Natural killer cell (primary cell): ENCODE measurements at regions not wholly inside any gene's neighbourhood (a gene's known extent, or its start where the extent isn't known, plus 50 kb on each side); places are given as distances from the start of the nearest gene placed in this dataset.

Experiments
- ATAC-seq, 3 donors: fragments of 150-1000 bp in 2 of 3; fragments of 200-7000 bp in 1 of 3; cut with Tn5 transposase; 1 replicate in 1 of 3; 2 replicates in 2 of 3; pipeline ENCODE4 v1.10.0; 2021; ENCODE audit warnings: mild to moderate bottlenecking in 2 of 3, moderate library complexity in 2 of 3
- DNase-seq, 2 donors: peaks; one replicate each; pipeline versions ENCODE4 v3.0.0 to v3.0.0-alpha.2; 2013 to 2021; ENCODE audit warnings: mixed read lengths in 1 of 2
- H3K27ac ChIP-seq: one replicate; pipeline ENCODE4 v1.5.1; 2013; ENCODE audit warnings: mild to moderate bottlenecking, low read length
- H3K27me3 ChIP-seq: one replicate; pipeline ENCODE4 v1.6.1; 2013; ENCODE audit warnings: low read length; ENCODE audit not compliant: control insufficient read depth, insufficient read depth
- H3K36me3 ChIP-seq: one replicate; pipeline ENCODE4 v1.6.1; 2013; ENCODE audit warnings: low read length; ENCODE audit not compliant: control insufficient read depth, insufficient read depth
- H3K4me1 ChIP-seq: one replicate; pipeline ENCODE4 v1.6.1; 2013; ENCODE audit warnings: low read length; ENCODE audit not compliant: control insufficient read depth, insufficient read depth
- H3K4me3 ChIP-seq: one replicate; pipeline ENCODE4 v1.5.1; 2013; ENCODE audit warnings: low read length
- H3K9me3 ChIP-seq: one replicate; pipeline ENCODE4 v1.6.1; 2013; ENCODE audit warnings: low read length; ENCODE audit not compliant: control insufficient read depth, insufficient read depth
- H3K27ac Mint-ChIP-seq, 2 donors: one replicate each; pipeline ENCODE4 v1.8.0; 2022; ENCODE audit warnings: mild to moderate bottlenecking in 2 of 2, mixed read lengths in 2 of 2, moderate library complexity in 1 of 2
- H3K27me3 Mint-ChIP-seq, 2 donors: one replicate each; pipeline ENCODE4 v1.8.0; 2022; ENCODE audit warnings: low read depth in 2 of 2, mixed read lengths in 2 of 2
- H3K36me3 Mint-ChIP-seq: one replicate; pipeline ENCODE4 v1.8.0; 2022; ENCODE audit warnings: mixed read lengths
- H3K4me1 Mint-ChIP-seq, 2 donors: one replicate each; pipeline ENCODE4 v1.8.0; 2022; ENCODE audit warnings: mixed read lengths in 2 of 2
- H3K4me3 Mint-ChIP-seq: one replicate; pipeline ENCODE4 v1.8.0; 2022; ENCODE audit warnings: mild to moderate bottlenecking, moderate library complexity, mixed read lengths
- H3K9me3 Mint-ChIP-seq, 2 donors: one replicate each; pipeline ENCODE4 v1.8.0; 2022; ENCODE audit warnings: mixed read lengths in 2 of 2
- WGBS: methylation state at CpG from one replicate; pipeline ENCODE4 v1.1.7; 2013; ENCODE audit warnings: missing lambda C conversion rate; ENCODE audit not compliant: insufficient coverage; 5-methylcytosine and 5-hydroxymethylcytosine counted together
- intact Hi-C: fragments of 100-400 bp; cut with micrococcal nuclease; formaldehyde crosslinking; loops from one replicate; pipeline ENCODE4 v1.14.2; 2022
- TF ChIP-seq, protein P1 (sequence below): fragments of 200-600 bp; IDR thresholded peaks from one replicate; pipeline ENCODE4 v1.8.0; 2022; ENCODE audit warnings: antibody characterized with exemption

DNA sequence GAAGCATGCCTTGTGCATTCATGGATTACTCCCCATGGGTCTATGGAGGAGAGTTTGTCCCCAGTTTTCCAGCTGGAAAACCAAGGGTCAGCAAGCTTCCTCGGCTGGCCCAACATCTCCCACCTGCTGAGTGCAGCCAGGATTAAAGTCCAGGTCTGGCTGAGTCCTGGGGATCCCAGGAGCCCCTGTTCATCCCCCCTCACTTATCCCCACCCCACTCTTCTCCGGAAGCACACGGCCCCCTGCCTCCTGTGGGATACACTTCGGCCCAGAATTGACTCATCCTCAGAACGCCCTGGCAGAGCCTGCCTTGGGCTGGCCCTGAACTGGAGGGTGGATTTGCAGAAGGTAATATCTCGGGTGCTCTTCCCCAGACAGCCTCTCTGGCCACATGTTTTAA, 276.1 kb downstream of the NPHP4 start:
- no peak overlapping the region for H3K27ac Mint-ChIP-seq
- no peaks in the 10 kb centered on the region for H3K4me1 Mint-ChIP-seq
- H3K27me3 Mint-ChIP-seq, result peaks cover 5 to 11% of the 10 kb centered on the region in 2 donors
- Histone ChIP-seq H3K36me3 (no peaks in the 10 kb centered on the region), H3K27me3 (no peaks in the 10 kb centered on the region), H3K4me1 (no peaks in the 10 kb centered on the region), H3K9me3 (no peaks in the 10 kb centered on the region), H3K4me3 (no peak overlapping the region), H3K27ac (no peak overlapping the region)
- WGBS, result 82% methylated on average over 6 of the region's 6 CpGs
- intact Hi-C loops, result no loop called here
- TF ChIP-seq, protein P1, sequence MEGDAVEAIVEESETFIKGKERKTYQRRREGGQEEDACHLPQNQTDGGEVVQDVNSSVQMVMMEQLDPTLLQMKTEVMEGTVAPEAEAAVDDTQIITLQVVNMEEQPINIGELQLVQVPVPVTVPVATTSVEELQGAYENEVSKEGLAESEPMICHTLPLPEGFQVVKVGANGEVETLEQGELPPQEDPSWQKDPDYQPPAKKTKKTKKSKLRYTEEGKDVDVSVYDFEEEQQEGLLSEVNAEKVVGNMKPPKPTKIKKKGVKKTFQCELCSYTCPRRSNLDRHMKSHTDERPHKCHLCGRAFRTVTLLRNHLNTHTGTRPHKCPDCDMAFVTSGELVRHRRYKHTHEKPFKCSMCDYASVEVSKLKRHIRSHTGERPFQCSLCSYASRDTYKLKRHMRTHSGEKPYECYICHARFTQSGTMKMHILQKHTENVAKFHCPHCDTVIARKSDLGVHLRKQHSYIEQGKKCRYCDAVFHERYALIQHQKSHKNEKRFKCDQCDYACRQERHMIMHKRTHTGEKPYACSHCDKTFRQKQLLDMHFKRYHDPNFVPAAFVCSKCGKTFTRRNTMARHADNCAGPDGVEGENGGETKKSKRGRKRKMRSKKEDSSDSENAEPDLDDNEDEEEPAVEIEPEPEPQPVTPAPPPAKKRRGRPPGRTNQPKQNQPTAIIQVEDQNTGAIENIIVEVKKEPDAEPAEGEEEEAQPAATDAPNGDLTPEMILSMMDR, result no peak
- H3K4me3 Mint-ChIP-seq, result no peak overlapping the region
- H3K36me3 Mint-ChIP-seq, result no peaks in the 10 kb centered on the region
- DNase-seq (no peak), ATAC-seq (no peak)
- H3K9me3 Mint-ChIP-seq, result no peaks in the 10 kb centered on the region

DNA sequence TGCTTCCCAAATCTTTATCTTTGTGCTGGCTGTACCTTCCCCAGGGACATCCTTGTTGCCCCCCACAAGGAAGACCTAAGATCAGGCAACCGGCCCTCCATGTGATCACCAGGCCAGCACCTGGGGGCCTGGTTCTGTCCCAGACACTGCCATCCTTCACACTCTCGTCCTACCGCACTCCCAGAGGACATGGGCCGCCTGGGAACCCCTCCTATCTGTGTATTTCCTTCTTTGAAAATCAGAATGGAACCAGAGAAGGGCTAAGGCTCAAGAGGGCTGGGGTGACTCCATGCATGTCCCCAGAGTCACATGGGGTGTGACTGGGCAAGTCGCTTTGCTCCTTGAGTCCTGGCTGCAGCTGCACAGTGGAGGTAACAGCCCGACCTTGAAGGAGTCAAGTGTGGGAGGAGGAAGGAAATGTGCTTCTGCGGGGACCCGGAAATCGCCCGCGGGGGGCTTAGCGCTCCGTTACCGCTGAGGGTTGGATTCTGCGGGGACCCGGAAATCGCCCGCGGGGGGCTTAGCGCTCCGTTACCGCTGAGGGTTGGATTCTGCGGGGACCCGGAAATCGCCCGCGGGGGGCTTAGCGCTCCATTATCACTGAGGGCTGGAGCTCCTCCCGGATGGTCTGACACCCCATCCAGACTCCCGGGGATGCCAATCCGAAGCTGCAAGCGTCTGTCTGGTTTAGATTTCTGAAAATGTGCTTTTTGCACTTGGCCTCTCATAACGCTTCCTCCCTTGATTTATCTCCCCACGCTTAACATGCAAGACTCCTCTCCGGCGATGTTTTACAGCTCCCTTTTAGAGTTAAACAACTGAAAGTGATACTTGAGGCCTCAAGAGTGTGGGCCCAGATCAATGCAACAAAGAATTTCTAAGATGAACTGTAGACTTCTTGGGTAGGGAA, 278.9 kb downstream of the NPHP4 start:
- no peaks in the 10 kb centered on the region for H3K9me3 ChIP-seq
- no peaks in the 10 kb centered on the region for H3K36me3 ChIP-seq
- 89% methylated on average over 36 of the region's 36 CpGs for WGBS
- no peaks in the 10 kb centered on the region for H3K27me3 ChIP-seq
- H3K4me1 ChIP-seq, result no peaks in the 10 kb centered on the region
- H3K9me3 Mint-ChIP-seq, result no peaks in the 10 kb centered on the region
- no peak overlapping the region for H3K4me3 ChIP-seq
- H3K27me3 Mint-ChIP-seq, result peaks cover 5 to 11% of the 10 kb centered on the region in 2 donors
- TF ChIP-seq, protein P1, result no peak
- no peaks in the 10 kb centered on the region for H3K36me3 Mint-ChIP-seq
- DNase-seq (no peak), ATAC-seq (no peak)
- no peak overlapping the region for H3K4me3 Mint-ChIP-seq
- intact Hi-C loops, result no loop called here
- H3K27ac Mint-ChIP-seq, result no peak overlapping the region
- no peaks in the 10 kb centered on the region for H3K4me1 Mint-ChIP-seq
- H3K27ac ChIP-seq, result no peak overlapping the region

DNA sequence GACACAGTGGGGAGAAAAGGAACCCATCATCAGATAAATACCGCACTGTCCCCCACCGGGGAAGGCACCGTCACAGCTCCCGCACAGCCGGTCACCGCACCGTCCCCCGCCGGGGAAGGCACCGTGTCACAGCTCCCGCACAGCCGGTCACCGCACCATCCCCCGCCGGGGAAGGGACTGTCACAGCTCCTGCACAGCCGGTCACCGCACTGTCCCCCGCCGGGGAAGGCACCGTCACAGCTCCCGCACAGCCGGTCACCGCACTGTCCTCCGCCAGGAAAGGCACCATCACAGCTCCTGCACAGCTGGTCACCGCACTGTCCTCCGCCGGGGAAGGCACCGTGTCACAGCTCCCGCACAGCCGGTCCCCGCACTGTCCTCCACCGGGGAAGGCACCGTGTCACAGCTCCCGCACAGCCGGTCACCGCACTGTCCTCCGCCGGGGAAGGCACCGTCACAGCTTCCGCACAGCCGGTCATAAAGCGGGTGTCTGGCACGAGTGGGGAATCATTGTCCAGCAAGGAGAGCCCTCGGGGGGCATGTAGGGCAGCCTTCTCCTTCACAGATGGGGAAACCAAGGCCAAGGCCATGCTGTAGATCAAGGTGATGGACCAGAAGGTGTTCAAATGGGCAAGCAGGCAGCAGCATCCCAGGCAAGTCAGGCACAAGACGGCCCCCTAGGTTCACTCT, 280.1 kb downstream of the NPHP4 start:
- H3K27ac Mint-ChIP-seq, result no peak overlapping the region
- H3K4me3 Mint-ChIP-seq, result no peak overlapping the region
- 96% methylated on average over 45 of the region's 45 CpGs for WGBS
- H3K27me3 Mint-ChIP-seq, result peaks cover 5 to 11% of the 10 kb centered on the region in 2 donors
- H3K36me3 Mint-ChIP-seq, result no peaks in the 10 kb centered on the region
- H3K4me1 Mint-ChIP-seq, result no peaks in the 10 kb centered on the region
- Histone ChIP-seq H3K36me3 (no peaks in the 10 kb centered on the region), H3K4me1 (no peaks in the 10 kb centered on the region), H3K27me3 (no peaks in the 10 kb centered on the region), H3K9me3 (no peaks in the 10 kb centered on the region), H3K4me3 (no peak overlapping the region), H3K27ac (no peak overlapping the region)
- DNase-seq (peak in 1 of 2 donors; percentile 1), ATAC-seq (no peak)
- intact Hi-C loops, result no loop called here
- H3K9me3 Mint-ChIP-seq, result no peaks in the 10 kb centered on the region
- TF ChIP-seq, protein P1, result no peak
